H9 (cell line): ENCODE measurements at regions not wholly inside any gene's neighbourhood (a gene's known extent, or its start where the extent isn't known, plus 50 kb on each side); places are given as distances from the start of the nearest gene placed in this dataset.

Experiments
- DNase-seq: peaks from one replicate; pipeline ENCODE4 v3.0.0-alpha.2; 2017
- H2AFZ ChIP-seq: one replicate; pipeline ENCODE4 v1.6.1; 2013; ENCODE audit warnings: mild to moderate bottlenecking, low read length, control low read depth, moderate library complexity
- H2AK5ac ChIP-seq: 2 replicates; pipeline ENCODE4 v1.6.1; 2013; ENCODE audit warnings: low read length, control low read depth, mixed read lengths; ENCODE audit not compliant: insufficient read length
- H2BK120ac ChIP-seq: one replicate; pipeline ENCODE4 v1.6.1; 2013; ENCODE audit warnings: low read depth, mild to moderate bottlenecking, low read length, control low read depth, inconsistent platforms; ENCODE audit not compliant: poor library complexity, severe bottlenecking
- H2BK12ac ChIP-seq: 2 replicates; pipeline ENCODE4 v1.6.1; 2013; ENCODE audit warnings: low read length, control low read depth, mixed read lengths, low read depth; ENCODE audit not compliant: insufficient read length
- H2BK15ac ChIP-seq: 2 replicates; pipeline ENCODE4 v1.6.1; 2013; ENCODE audit warnings: low read depth, low read length, control low read depth
- H2BK20ac ChIP-seq: one replicate; pipeline ENCODE4 v1.6.1; 2013; ENCODE audit warnings: low read depth, mild to moderate bottlenecking, low read length, control low read depth, inconsistent platforms; ENCODE audit not compliant: poor library complexity, severe bottlenecking
- H2BK5ac ChIP-seq: 2 replicates; pipeline ENCODE4 v1.6.1; 2013; ENCODE audit warnings: low read length, control low read depth, mixed read lengths; ENCODE audit not compliant: insufficient read length
- H3K14ac ChIP-seq: 2 replicates; pipeline ENCODE4 v1.6.1; 2013; ENCODE audit warnings: low read length, control low read depth; ENCODE audit not compliant: insufficient read depth
- H3K18ac ChIP-seq: 2 replicates; pipeline ENCODE4 v1.6.1; 2013; ENCODE audit warnings: low read depth, mild to moderate bottlenecking, mixed read lengths, low read length, control low read depth; ENCODE audit not compliant: insufficient read length
- H3K23ac ChIP-seq: 2 replicates; pipeline ENCODE4 v1.6.1; 2013; ENCODE audit warnings: low read length, control low read depth, mixed read lengths, low read depth; ENCODE audit not compliant: insufficient read length
- H3K23me2 ChIP-seq: 2 replicates; pipeline ENCODE4 v1.6.1; 2013; ENCODE audit warnings: low read depth, mild to moderate bottlenecking, mixed read lengths, low read length, control low read depth; ENCODE audit not compliant: insufficient read length, poor library complexity, severe bottlenecking
- H3K27ac ChIP-seq: 2 replicates; pipeline ENCODE4 v1.5.1; 2013; ENCODE audit warnings: low read length, control low read depth, mixed read lengths, low read depth; ENCODE audit not compliant: insufficient read length
- H3K27me3 ChIP-seq: 2 replicates; pipeline ENCODE4 v1.6.1; 2013; ENCODE audit warnings: low read length, control low read depth, inconsistent platforms; ENCODE audit not compliant: insufficient read depth
- H3K4ac ChIP-seq: 2 replicates; pipeline ENCODE4 v1.6.1; 2013; ENCODE audit warnings: low read depth, mild to moderate bottlenecking, control low read depth, inconsistent platforms, low read length, moderate library complexity
- H3K4me1 ChIP-seq: 2 replicates; pipeline ENCODE4 v1.6.1; 2013; ENCODE audit warnings: low read length, control low read depth, inconsistent platforms; ENCODE audit not compliant: insufficient read depth
- H3K4me2 ChIP-seq: 2 replicates; pipeline ENCODE4 v1.6.1; 2013; ENCODE audit warnings: low read length, control low read depth, mixed read lengths; ENCODE audit not compliant: insufficient read length, insufficient read depth
- H3K56ac ChIP-seq: 2 replicates; pipeline ENCODE4 v1.6.1; 2013; ENCODE audit warnings: low read depth, mild to moderate bottlenecking, mixed read lengths, low read length, control low read depth; ENCODE audit not compliant: insufficient read length
- H3K79me1 ChIP-seq: 2 replicates; pipeline ENCODE4 v1.6.1; 2013; ENCODE audit warnings: low read depth, mild to moderate bottlenecking, moderate library complexity, low read length, control low read depth, inconsistent platforms; ENCODE audit not compliant: insufficient read depth, poor library complexity, severe bottlenecking
- H3K79me2 ChIP-seq: 2 replicates; pipeline ENCODE4 v1.6.1; 2013; ENCODE audit warnings: low read length, control low read depth, inconsistent platforms; ENCODE audit not compliant: insufficient read depth
- H3K9ac ChIP-seq: 2 replicates; pipeline ENCODE4 v1.6.1; 2013; ENCODE audit warnings: low read length, control low read depth, mixed read lengths; ENCODE audit not compliant: insufficient read length; ENCODE audit errors: extremely low read depth
- H3K9me3 ChIP-seq: one replicate; pipeline ENCODE4 v1.6.1; 2013; ENCODE audit warnings: low read depth, low read length, inconsistent platforms; ENCODE audit not compliant: control insufficient read depth
- H3T11ph ChIP-seq: one replicate; pipeline ENCODE4 v1.6.1; 2013; ENCODE audit warnings: mild to moderate bottlenecking, low read length, control low read depth, inconsistent platforms
- H4K20me1 ChIP-seq: one replicate; pipeline ENCODE4 v1.6.1; 2013; ENCODE audit not compliant: control insufficient read depth, insufficient read length, insufficient read depth
- H4K5ac ChIP-seq: 2 replicates; pipeline ENCODE4 v1.6.1; 2013; ENCODE audit warnings: low read depth, mild to moderate bottlenecking, mixed read lengths, low read length, control low read depth; ENCODE audit not compliant: insufficient read length
- H4K8ac ChIP-seq: replicated peaks from 2 replicates; pipeline ENCODE4 v1.6.1; 2013; ENCODE audit warnings: low read length, control low read depth, mixed read lengths, low read depth; ENCODE audit not compliant: insufficient read length
- H4K91ac ChIP-seq: 2 replicates; pipeline ENCODE4 v1.6.1; 2013; ENCODE audit warnings: low read depth, mild to moderate bottlenecking, moderate library complexity, mixed read lengths, low read length, control low read depth; ENCODE audit not compliant: insufficient read length
- H3K27ac Mint-ChIP-seq, 3 experiments: 2 replicates in 2 of 3; 3 replicates in 1 of 3; pipeline ENCODE4 v1.8.0; 2020 to 2021; ENCODE audit warnings: mixed read lengths in 3 of 3, mild to moderate bottlenecking in 1 of 3, moderate library complexity in 1 of 3
- H3K27me3 Mint-ChIP-seq: 2 replicates; pipeline ENCODE4 v1.8.0; 2021; ENCODE audit warnings: low read depth, mild to moderate bottlenecking, moderate library complexity, mixed read lengths
- H3K36me3 Mint-ChIP-seq, 3 experiments: 2 replicates in 2 of 3; 3 replicates in 1 of 3; pipeline ENCODE4 v1.8.0; 2020 to 2021; ENCODE audit warnings: low read depth in 3 of 3, mixed read lengths in 3 of 3; ENCODE audit not compliant: insufficient read depth in 1 of 3
- H3K4me1 Mint-ChIP-seq, 2 experiments: 2 replicates each; pipeline ENCODE4 v1.8.0; 2020; ENCODE audit warnings: mixed read lengths in 2 of 2
- H3K4me3 Mint-ChIP-seq, 2 experiments: 2 replicates in 1 of 2; 3 replicates in 1 of 2; pipeline ENCODE4 v1.8.0; 2020 to 2021; ENCODE audit warnings: mild to moderate bottlenecking in 2 of 2, mixed read lengths in 2 of 2, moderate library complexity in 1 of 2
- H3K9me3 Mint-ChIP-seq, 2 experiments: 2 replicates in 1 of 2; 3 replicates in 1 of 2; pipeline ENCODE4 v1.8.0; 2020; ENCODE audit warnings: mild to moderate bottlenecking in 2 of 2, mixed read lengths in 2 of 2, moderate library complexity in 1 of 2
- WGBS: extraction: QIAGEN DNeasy Blood & Tissue Kit; methylation state at CpG from one replicate; pipeline ENCODE4 v1.1.7; 2013; ENCODE audit warnings: missing lambda C conversion rate, low lambda C conversion rate, mixed read lengths; ENCODE audit not compliant: insufficient read length; ENCODE audit errors: extremely low coverage; 5-methylcytosine and 5-hydroxymethylcytosine counted together
- TF ChIP-seq, protein P1 (sequence below): fragments of 200-600 bp; sonication (generic); conservative IDR thresholded peaks from 3 replicates; pipeline ENCODE4 v1.8.0; 2021; ENCODE audit warnings: antibody characterized with exemption, mild to moderate bottlenecking

DNA sequence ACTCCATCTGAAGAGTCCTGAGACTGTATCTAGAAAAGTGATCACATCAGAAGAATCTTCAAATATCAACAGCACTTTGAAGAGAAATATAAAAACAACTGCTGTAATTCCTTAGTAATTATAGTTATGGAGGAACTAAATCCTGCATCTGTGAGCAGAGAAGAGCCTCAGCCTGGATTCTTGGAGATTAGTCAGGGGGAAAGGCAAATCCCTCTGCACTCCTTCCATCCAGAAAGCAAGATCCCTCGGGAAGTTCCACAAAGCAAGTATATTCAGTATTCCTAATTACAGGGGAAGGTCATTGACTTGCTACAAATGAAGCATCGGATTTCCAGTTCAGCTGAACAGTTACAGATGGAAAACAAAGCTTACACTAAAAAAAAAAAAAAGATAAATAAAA lies 256.6 kb upstream of the IPO5 start:
- no peaks in the 10 kb centered on the region for H3K36me3 Mint-ChIP-seq
- no peak overlapping the region for H2AFZ ChIP-seq
- H3K27ac Mint-ChIP-seq = no peak overlapping the region
- H2BK120ac ChIP-seq = no peak overlapping the region
- no peak overlapping the region for H2BK20ac ChIP-seq
- no peaks in the 10 kb centered on the region for H3K4me1 Mint-ChIP-seq
- no peaks in the 10 kb centered on the region for H3K27me3 ChIP-seq
- TF ChIP-seq, protein P1, sequence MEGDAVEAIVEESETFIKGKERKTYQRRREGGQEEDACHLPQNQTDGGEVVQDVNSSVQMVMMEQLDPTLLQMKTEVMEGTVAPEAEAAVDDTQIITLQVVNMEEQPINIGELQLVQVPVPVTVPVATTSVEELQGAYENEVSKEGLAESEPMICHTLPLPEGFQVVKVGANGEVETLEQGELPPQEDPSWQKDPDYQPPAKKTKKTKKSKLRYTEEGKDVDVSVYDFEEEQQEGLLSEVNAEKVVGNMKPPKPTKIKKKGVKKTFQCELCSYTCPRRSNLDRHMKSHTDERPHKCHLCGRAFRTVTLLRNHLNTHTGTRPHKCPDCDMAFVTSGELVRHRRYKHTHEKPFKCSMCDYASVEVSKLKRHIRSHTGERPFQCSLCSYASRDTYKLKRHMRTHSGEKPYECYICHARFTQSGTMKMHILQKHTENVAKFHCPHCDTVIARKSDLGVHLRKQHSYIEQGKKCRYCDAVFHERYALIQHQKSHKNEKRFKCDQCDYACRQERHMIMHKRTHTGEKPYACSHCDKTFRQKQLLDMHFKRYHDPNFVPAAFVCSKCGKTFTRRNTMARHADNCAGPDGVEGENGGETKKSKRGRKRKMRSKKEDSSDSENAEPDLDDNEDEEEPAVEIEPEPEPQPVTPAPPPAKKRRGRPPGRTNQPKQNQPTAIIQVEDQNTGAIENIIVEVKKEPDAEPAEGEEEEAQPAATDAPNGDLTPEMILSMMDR = no peak
- no peak overlapping the region for H3K4me2 ChIP-seq
- no peak overlapping the region for H2AK5ac ChIP-seq
- H3K79me2 ChIP-seq = no peaks in the 10 kb centered on the region
- no peaks in the 10 kb centered on the region for H3K79me1 ChIP-seq
- no peaks in the 10 kb centered on the region; the same call in none of the 2 replicates for H3K27me3 Mint-ChIP-seq
- no peak for DNase-seq
- no peak overlapping the region for H3K9ac ChIP-seq
- H4K5ac ChIP-seq = no peak overlapping the region
- no peak overlapping the region for H2BK15ac ChIP-seq
- no peak overlapping the region for H4K8ac ChIP-seq
- no peak overlapping the region for H3K18ac ChIP-seq
- peaks cover 0 to 3% of the 10 kb centered on the region in 2 experiments; a peak in 1 of 5 replicates for H3K9me3 Mint-ChIP-seq
- H3K56ac ChIP-seq = no peak overlapping the region
- H3K23me2 ChIP-seq = no peaks in the 10 kb centered on the region
- no peaks in the 10 kb centered on the region for H3K9me3 ChIP-seq
- no peak overlapping the region for H3T11ph ChIP-seq
- no peak overlapping the region for H3K14ac ChIP-seq
- H3K23ac ChIP-seq = no peak overlapping the region
- no peak overlapping the region for H3K4me3 Mint-ChIP-seq
- no peak overlapping the region for H2BK5ac ChIP-seq
- no peak overlapping the region for H2BK12ac ChIP-seq
- H3K4me1 ChIP-seq = no peaks in the 10 kb centered on the region
- no peaks in the 10 kb centered on the region for H4K20me1 ChIP-seq
- H3K27ac ChIP-seq = no peak overlapping the region
- no peak overlapping the region for H4K91ac ChIP-seq
- H3K4ac ChIP-seq = no peak overlapping the region
- WGBS = no CpG with 5 or more reads among the region's 2 CpGs
